ENCODE measurements at regions not wholly inside any gene's neighbourhood (a gene's known extent, or its start where the extent isn't known, plus 50 kb on each side); places are given as distances from the start of the nearest gene placed in this dataset.

- no peaks in the 10 kb centered on the region for H3K4me1 ChIP-seq
- WGBS, 5 donors: 79 to 88% (median 82%) methylated on average over 2 of the region's 2 CpGs
- peaks cover 0 to 22% (median 15%) of the 10 kb centered on the region in 4 donors for H3K9me3 ChIP-seq
- TF ChIP-seq POLR2AphosphoS5 (IDR thresholded peaks at IDR 0.05): no peak
- intact Hi-C loops (cut with DNase I; ENCODE audit: low total_unique reads): no loop called here
- DNase-seq: no peak
- H3K27me3 ChIP-seq: no peaks in the 10 kb centered on the region
- H3K4me3 ChIP-seq: no peak overlapping the region
- H3K36me3 ChIP-seq: no peaks in the 10 kb centered on the region
- H3K27ac ChIP-seq: no peak overlapping the region
Measured at GRCh38 chr12:33813536-33813935, 208.8 kb upstream of the ALG10 start.

GRCh38 chr12:33817713-33818112, 204.6 kb upstream of the ALG10 start:
- peaks cover 0 to 32% (median 17%) of the 10 kb centered on the region in 4 donors for H3K9me3 ChIP-seq
- intact Hi-C loops (cut with DNase I; ENCODE audit: low total_unique reads): no loop called here
- WGBS, 5 donors: 77 to 88% (median 88%) methylated on average over 1 of the region's 1 CpG
- H3K4me3 ChIP-seq: no peak overlapping the region
- no peaks in the 10 kb centered on the region for H3K27me3 ChIP-seq
- no peak for DNase-seq
- no peak for TF ChIP-seq POLR2AphosphoS5 (IDR thresholded peaks at IDR 0.05)
- no peak for TF ChIP-seq CTCF (IDR thresholded peaks at IDR 0.05)
- no peak for TF ChIP-seq POLR2A (IDR thresholded peaks at IDR 0.05)
- no peak for TF ChIP-seq EP300 (IDR thresholded peaks at IDR 0.05)
- no peak overlapping the region for H3K27ac ChIP-seq
- H3K4me1 ChIP-seq: no peaks in the 10 kb centered on the region
- H3K36me3 ChIP-seq: no peaks in the 10 kb centered on the region

DNA sequence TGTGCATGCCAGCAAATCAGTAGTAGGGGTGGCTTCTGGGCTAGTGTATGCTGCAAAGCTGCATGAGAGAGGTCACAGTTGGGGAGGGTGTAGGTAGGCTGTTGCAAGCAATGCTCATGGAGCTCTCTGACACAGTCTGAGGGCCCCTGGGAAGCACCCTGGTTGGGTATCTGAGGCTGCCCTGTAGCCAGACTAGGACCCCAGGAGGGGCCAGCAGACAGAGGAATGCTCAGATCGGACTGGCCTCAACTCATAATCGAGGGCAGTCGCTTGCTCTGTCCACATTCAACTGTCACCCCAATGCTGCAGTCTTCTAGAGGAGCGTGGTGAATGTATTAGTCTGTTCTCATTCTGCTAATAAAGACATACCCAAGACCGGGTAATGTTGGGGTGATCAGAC, 204.0 kb upstream of the ALG10 start:
- H3K36me3 ChIP-seq: no peaks in the 10 kb centered on the region
- H3K27ac ChIP-seq: no peak overlapping the region
- TF ChIP-seq POLR2A (IDR thresholded peaks at IDR 0.05): no peak
- TF ChIP-seq POLR2AphosphoS5 (IDR thresholded peaks at IDR 0.05): no peak
- TF ChIP-seq CTCF (IDR thresholded peaks at IDR 0.05): no peak
- TF ChIP-seq EP300 (IDR thresholded peaks at IDR 0.05): no peak
- WGBS, 5 donors: 78 to 84% (median 79%) methylated on average over 4 to 5 of the region's 5 CpGs
- DNase-seq: no peak
- H3K9me3 ChIP-seq: peaks cover 0 to 32% (median 17%) of the 10 kb centered on the region in 4 donors
- no peak overlapping the region for H3K4me3 ChIP-seq
- H3K27me3 ChIP-seq: no peaks in the 10 kb centered on the region
- intact Hi-C loops (cut with DNase I; ENCODE audit: low total_unique reads): no loop called here
- H3K4me1 ChIP-seq: no peaks in the 10 kb centered on the region

DNA sequence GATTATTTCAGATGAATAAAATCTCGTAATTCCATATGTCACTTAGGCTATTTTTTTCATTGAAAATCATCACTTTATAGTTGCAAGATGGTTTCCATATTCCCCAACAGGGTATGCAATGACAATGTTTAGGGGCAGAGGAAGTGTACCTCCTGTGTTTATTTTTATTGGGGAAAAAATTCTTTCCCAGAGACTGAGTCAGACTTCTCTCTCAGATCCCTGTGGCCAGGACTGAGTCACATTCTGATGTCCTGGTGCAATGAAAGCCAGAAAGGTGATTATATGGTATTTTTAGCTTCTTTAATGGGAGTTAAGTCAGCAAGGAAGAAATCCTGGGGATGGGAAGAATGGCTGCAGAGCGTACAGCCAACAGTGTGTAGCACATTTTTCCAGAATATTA, 196.9 kb upstream of the ALG10 start:
- H3K4me3 ChIP-seq: no peak overlapping the region
- H3K4me1 ChIP-seq: no peaks in the 10 kb centered on the region
- intact Hi-C loops (cut with DNase I; ENCODE audit: low total_unique reads): no loop called here
- no peak for TF ChIP-seq CTCF (IDR thresholded peaks at IDR 0.05)
- TF ChIP-seq POLR2AphosphoS5 (IDR thresholded peaks at IDR 0.05): no peak
- TF ChIP-seq POLR2A (IDR thresholded peaks at IDR 0.05): no peak
- TF ChIP-seq EP300 (IDR thresholded peaks at IDR 0.05): no peak
- H3K9me3 ChIP-seq: peaks cover 0 to 4% (median 0%) of the 10 kb centered on the region in 4 donors
- H3K36me3 ChIP-seq: no peaks in the 10 kb centered on the region
- WGBS, 5 donors: 44 to 56% (median 52%) methylated on average over 2 of the region's 2 CpGs
- no peak overlapping the region for H3K27ac ChIP-seq
- no peaks in the 10 kb centered on the region for H3K27me3 ChIP-seq
- no peak for DNase-seq

- no peak overlapping the region for H3K27ac ChIP-seq
- TF ChIP-seq POLR2AphosphoS5 (IDR thresholded peaks at IDR 0.05) (no peak), EP300 (IDR thresholded peaks at IDR 0.05) (no peak), POLR2A (IDR thresholded peaks at IDR 0.05) (no peak), CTCF (IDR thresholded peaks at IDR 0.05) (no peak)
- H3K27me3 ChIP-seq: no peaks in the 10 kb centered on the region
- peak in 1 of 2 donors; percentile 2 for DNase-seq
- H3K4me1 ChIP-seq: no peaks in the 10 kb centered on the region
- no peak overlapping the region for H3K4me3 ChIP-seq
- intact Hi-C loops (cut with DNase I; ENCODE audit: low total_unique reads): no loop called here
- WGBS, 5 donors: 57 to 76% (median 74%) methylated on average over 2 of the region's 2 CpGs
- H3K9me3 ChIP-seq: peaks cover 0 to 4% (median 0%) of the 10 kb centered on the region in 4 donors
- no peaks in the 10 kb centered on the region for H3K36me3 ChIP-seq
Measured at GRCh38 chr12:33825986-33826602, 196.2 kb upstream of the ALG10 start.

Data from stomach (tissue), 8 donors.